HL-60 (cell line): ENCODE measurements at regions not wholly inside any gene's neighbourhood (a gene's known extent, or its start where the extent isn't known, plus 50 kb on each side); places are given as distances from the start of the nearest gene placed in this dataset.
"Not testable (repeated sequence)": the region's sequence is repeated elsewhere in the genome, so short reads cannot be mapped to it uniquely, and the experiment has no call there.

Experiments used
- DNase-seq, 2 experiments: peaks; one replicate each; pipeline ENCODE4 v3.0.0-alpha.2; 2010 to 2020; ENCODE audit warnings: low read depth in 1 of 2, low spot score in 1 of 2
- H3K27ac ChIP-seq: fragments of 250-450 bp; sonication (Bioruptor Pico); replicated peaks from 2 replicates; pipeline ENCODE4 v1.5.1; 2020; ENCODE audit warnings: mild to moderate bottlenecking, moderate library complexity
- H3K27me3 ChIP-seq: fragments of 250-450 bp; sonication (Bioruptor Pico); 2 replicates; pipeline ENCODE4 v1.5.1; 2021; ENCODE audit warnings: mild to moderate bottlenecking, moderate library complexity; ENCODE audit not compliant: insufficient read depth, poor library complexity, severe bottlenecking
- H3K4me3 ChIP-seq: replicated peaks from 2 replicates; pipeline ENCODE4 v1.5.1; 2011; ENCODE audit warnings: mild to moderate bottlenecking, control low read depth, low read length; ENCODE audit not compliant: insufficient read depth
- CTCF ChIP-seq: IDR thresholded peaks from one replicate; pipeline ENCODE4 v1.5.1; 2011; ENCODE audit warnings: low read length, control low read depth, inconsistent platforms; ENCODE audit not compliant: insufficient read depth
- GABPA ChIP-seq: IDR thresholded peaks from 2 replicates; pipeline ENCODE4 v1.6.1; 2012; ENCODE audit warnings: low read depth
- POLR2AphosphoS5 ChIP-seq: IDR thresholded peaks from 2 replicates; pipeline ENCODE4 v1.6.1; 2012; ENCODE audit warnings: low read depth
- SPI1 ChIP-seq: IDR thresholded peaks from 2 replicates; pipeline ENCODE4 v1.6.1; 2012; ENCODE audit warnings: low read depth, mild to moderate bottlenecking, borderline replicate concordance
- TF ChIP-seq, protein P1 (sequence below): IDR thresholded peaks from 2 replicates; pipeline ENCODE4 v1.6.1; 2012; ENCODE audit warnings: low read depth; ENCODE audit not compliant: insufficient replicate concordance

DNA sequence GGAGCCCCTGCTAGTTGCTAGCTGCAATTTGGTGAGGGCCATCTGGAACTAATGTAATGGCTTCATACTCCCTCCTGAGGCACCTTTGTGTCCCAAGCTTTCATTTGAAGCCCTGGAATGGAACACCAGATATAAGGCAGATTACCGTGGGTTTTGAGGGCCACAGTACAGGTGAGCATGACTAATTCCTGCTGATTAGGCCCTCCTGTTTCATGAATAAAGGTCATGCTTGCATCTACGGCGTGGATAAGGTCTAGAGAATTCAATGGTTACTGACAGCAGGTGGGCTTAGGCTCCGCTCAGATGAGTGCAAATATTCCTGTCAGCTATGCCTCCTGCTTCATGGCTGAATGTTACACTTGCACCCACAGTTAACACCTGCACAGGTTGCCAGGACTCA lies 495.4 kb downstream of the NAP1L3 start:
- Histone ChIP-seq H3K27me3 (no peaks in the 10 kb centered on the region), H3K27ac (no peak overlapping the region), H3K4me3 (no peak overlapping the region)
- no peak for TF ChIP-seq POLR2AphosphoS5
- TF ChIP-seq GABPA, result no peak
- DNase-seq, result no peak

DNA sequence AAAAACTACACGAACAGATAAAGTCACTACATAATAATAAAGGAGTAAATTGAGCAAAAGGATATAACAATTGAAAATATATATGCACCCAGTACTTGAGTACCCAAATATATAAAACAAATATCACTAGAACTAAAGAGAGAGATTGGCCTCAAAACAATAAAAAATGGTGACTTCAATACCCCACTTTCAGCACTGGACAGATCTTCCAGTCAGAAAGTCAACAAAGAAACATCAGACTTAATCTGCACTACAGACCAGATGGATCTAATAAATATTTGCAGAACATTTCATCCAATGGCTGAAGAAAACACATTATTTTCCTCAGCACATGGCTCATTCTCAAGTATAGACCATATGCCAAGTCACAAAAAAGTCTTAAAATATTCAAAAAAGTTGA lies 503.6 kb downstream of the NAP1L3 start:
- H3K4me3 ChIP-seq, result no peak overlapping the region
- no peak overlapping the region for H3K27ac ChIP-seq
- no peaks in the 10 kb centered on the region for H3K27me3 ChIP-seq
- TF ChIP-seq, protein P1, sequence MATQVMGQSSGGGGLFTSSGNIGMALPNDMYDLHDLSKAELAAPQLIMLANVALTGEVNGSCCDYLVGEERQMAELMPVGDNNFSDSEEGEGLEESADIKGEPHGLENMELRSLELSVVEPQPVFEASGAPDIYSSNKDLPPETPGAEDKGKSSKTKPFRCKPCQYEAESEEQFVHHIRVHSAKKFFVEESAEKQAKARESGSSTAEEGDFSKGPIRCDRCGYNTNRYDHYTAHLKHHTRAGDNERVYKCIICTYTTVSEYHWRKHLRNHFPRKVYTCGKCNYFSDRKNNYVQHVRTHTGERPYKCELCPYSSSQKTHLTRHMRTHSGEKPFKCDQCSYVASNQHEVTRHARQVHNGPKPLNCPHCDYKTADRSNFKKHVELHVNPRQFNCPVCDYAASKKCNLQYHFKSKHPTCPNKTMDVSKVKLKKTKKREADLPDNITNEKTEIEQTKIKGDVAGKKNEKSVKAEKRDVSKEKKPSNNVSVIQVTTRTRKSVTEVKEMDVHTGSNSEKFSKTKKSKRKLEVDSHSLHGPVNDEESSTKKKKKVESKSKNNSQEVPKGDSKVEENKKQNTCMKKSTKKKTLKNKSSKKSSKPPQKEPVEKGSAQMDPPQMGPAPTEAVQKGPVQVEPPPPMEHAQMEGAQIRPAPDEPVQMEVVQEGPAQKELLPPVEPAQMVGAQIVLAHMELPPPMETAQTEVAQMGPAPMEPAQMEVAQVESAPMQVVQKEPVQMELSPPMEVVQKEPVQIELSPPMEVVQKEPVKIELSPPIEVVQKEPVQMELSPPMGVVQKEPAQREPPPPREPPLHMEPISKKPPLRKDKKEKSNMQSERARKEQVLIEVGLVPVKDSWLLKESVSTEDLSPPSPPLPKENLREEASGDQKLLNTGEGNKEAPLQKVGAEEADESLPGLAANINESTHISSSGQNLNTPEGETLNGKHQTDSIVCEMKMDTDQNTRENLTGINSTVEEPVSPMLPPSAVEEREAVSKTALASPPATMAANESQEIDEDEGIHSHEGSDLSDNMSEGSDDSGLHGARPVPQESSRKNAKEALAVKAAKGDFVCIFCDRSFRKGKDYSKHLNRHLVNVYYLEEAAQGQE, result peak; percentile 70
- no peak for TF ChIP-seq GABPA
- no peak for DNase-seq

DNA sequence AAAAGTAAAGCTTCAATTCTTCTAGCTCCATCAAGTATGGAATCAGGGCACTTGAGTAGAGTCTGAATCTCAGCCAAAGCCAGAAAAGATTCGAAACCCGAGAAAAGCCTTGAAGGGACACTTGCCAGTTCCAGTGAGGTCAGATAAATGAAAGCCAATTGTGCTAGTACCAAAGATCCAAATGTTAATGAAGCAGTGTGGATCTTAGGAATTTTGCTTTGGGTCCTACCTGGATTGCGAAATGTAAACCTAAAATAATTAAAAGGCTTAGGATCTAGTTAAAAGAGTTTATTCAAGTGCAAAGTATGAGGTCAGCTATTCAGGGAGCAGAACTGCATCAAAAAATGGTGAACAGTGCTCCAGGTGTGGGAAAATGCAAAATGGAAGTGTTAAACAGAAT lies 552.6 kb downstream of the NAP1L3 start:
- no peaks in the 10 kb centered on the region for H3K27me3 ChIP-seq
- no peak for DNase-seq
- no peak overlapping the region for H3K27ac ChIP-seq
- H3K4me3 ChIP-seq, result no peak overlapping the region
- TF ChIP-seq POLR2AphosphoS5 (no peak), CTCF (no peak), GABPA (no peak), SPI1 (no peak)
- TF ChIP-seq, protein P1, result no peak

DNA sequence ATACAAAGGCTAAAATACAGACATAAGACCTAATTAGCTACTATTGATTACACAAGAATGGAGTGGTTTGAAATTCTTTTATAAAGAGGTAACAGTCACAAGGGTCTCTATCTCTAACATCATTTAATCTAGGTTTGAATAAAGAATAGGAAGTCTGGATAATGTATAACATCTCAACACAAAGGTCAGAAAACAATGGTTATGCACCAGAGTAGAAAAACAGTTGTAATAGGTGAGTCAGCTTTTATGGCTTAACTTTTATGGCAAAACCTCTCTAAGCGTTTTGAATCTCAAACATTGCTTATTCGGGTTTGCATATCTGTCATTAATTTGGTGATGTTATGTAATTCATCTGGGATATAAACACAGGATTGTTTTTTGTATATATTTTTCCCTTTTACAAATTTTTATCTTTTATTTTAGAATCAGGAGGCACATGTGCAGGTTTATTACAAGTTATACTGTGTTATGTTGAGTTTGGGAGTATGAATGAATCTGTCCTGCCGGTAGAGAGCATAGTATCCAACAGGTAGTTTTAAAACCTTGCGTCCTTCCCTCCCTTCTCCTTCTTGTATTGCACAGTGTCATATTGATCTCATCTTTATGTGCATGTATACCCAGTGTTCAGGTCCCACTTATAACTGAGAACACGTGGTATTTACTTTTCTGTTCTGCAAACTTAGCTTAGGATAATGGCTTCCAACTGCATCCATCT lies 569.9 kb downstream of the NAP1L3 start:
- DNase-seq, H3K4me3 ChIP-seq, H3K27me3 ChIP-seq, H3K27ac ChIP-seq: not testable (repeated sequence)

DNA sequence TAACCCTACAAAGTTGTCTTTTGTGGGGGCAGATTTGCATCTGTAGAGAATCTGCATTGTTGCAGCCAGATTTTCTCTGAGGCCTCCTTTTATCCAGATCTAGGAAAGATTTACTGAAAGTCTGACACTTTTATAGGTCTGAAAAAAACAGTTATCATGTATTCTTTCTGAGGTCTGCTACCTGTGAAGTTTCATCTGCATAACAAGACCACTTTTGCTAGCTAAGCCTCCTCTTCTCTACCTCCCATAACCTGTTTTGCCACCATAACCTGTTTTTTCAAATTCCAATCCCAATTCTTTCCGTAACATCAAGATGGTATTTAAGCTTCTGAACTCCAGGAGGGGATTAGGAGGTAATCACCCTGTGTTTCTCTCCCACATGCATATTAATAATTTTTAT lies 577.8 kb downstream of the NAP1L3 start:
- not testable (repeated sequence) for H3K27ac ChIP-seq, H3K27me3 ChIP-seq

GRCh38 chrX:93078906-93079305 lies 594.5 kb downstream of the NAP1L3 start:
- H3K27ac ChIP-seq, DNase-seq, H3K4me3 ChIP-seq, H3K27me3 ChIP-seq: not testable (repeated sequence)

More for the DNA sequence above, 577.8 kb downstream of the NAP1L3 start:
- H3K4me3 ChIP-seq, DNase-seq: not testable (repeated sequence)

DNA sequence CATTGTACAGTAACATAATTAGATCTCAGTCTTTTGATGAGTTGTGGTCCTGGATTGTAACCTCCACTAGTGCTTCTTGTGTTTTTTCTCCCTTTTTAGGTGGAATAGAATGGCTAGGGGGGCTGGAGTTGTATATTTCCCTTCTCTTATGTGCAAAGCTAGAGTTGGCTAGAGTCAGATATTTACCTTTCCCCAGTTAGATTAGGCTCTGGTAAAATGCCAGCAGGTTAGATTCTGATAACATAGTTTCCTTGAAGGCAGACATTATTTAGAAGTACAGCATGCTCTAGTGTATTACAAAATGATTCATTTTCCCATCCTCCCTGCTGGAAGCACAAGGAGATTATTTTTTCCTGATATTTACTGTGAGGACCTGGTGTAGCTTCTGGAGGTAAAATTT lies 618.1 kb downstream of the NAP1L3 start:
- not testable (repeated sequence) for H3K27ac ChIP-seq, H3K4me3 ChIP-seq

DNA sequence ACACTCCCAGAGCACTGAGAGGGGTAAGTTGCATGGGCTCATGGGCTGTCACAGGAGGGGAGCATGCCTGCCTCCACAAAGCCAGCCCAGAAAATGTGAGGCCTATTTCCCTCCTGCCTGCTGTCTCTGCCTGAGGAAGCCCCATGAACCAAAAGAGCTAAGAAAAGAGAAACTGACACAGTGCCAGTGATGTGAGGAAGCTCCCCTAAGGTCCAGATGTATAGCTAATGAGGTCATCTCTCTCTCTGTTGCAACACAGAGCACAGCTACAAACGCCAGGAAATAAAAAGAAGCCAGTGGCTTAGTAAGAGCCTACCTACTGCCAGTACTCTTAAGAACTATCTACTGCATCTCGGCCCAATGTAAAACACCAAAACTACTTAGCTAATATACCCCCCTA lies 653.5 kb downstream of the NAP1L3 start:
- H3K27ac ChIP-seq, H3K4me3 ChIP-seq, DNase-seq, H3K27me3 ChIP-seq: not testable (repeated sequence)

More for the DNA sequence above, 618.1 kb downstream of the NAP1L3 start:
- not testable (repeated sequence) for H3K27me3 ChIP-seq, DNase-seq

- H3K4me3 ChIP-seq, DNase-seq, H3K27me3 ChIP-seq, H3K27ac ChIP-seq: not testable (repeated sequence)
Measured at GRCh38 chrX:93014481-93015030, 658.8 kb downstream of the NAP1L3 start.
